Neural cell (in vitro differentiated cells): ENCODE measurements at regions not wholly inside any gene's neighbourhood (a gene's known extent, or its start where the extent isn't known, plus 50 kb on each side); places are given as distances from the start of the nearest gene placed in this dataset.

Experiments used
- CTCF ChIP-seq: fragments of 450-650 bp; IDR thresholded peaks from 2 replicates; pipeline ENCODE4 v1.5.1; 2014; ENCODE audit warnings: antibody characterized with exemption, mild to moderate bottlenecking, moderate library complexity; ENCODE audit not compliant: poor library complexity, severe bottlenecking
- EZH2 ChIP-seq: fragments of 200-600, 300-800 bp; shearing (Covaris generic), sonication (generic); IDR thresholded peaks from 2 replicates; pipeline ENCODE4 v1.6.1; 2014; ENCODE audit warnings: antibody characterized with exemption, low read length, borderline replicate concordance, mild to moderate bottlenecking; ENCODE audit not compliant: insufficient read depth, poor library complexity, severe bottlenecking
- MXI1 ChIP-seq: fragments of 450-650 bp; conservative IDR thresholded peaks from 2 replicates; pipeline ENCODE4 v1.6.1; 2014; ENCODE audit warnings: antibody characterized with exemption, mild to moderate bottlenecking; ENCODE audit not compliant: poor library complexity, severe bottlenecking
- RAD21 ChIP-seq: fragments of 450-650 bp; conservative IDR thresholded peaks from 2 replicates; pipeline ENCODE4 v1.6.1; 2014; ENCODE audit warnings: antibody characterized with exemption, mild to moderate bottlenecking, moderate library complexity

DNA sequence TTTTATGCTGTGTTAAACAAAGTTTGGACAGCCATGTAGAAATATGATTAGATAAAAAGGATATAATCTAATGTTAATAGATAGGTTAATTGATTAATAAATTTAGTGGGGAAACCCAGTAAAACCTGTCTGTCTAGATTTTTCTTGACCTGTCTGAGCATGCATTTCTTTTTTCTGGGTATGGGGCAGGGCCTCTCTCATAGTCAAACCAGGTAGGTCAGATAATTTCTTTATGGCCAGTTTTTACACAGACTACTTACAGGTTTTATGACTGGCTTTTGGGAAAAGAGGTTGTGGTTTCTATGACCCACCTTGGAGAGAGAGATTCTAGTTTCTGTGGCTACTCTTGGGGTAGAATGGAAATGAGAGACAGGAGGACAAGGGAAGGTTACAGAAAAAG lies 135.6 kb upstream of the EPHA5 start:
- no peak for TF ChIP-seq CTCF
- no peak for TF ChIP-seq EZH2
- TF ChIP-seq MXI1: no peak
- no peak for TF ChIP-seq RAD21
